Tibial artery (tissue), 4 donors: ENCODE measurements at regions not wholly inside any gene's neighbourhood (a gene's known extent, or its start where the extent isn't known, plus 50 kb on each side); places are given as distances from the start of the nearest gene placed in this dataset.

Experiments
- DNase-seq, 2 donors: peaks; one replicate each; pipeline ENCODE4 v3.0.0-alpha.2; 2019
- H3K27ac ChIP-seq, 2 donors: fragments of 200-600 bp; sonication (generic) in 1 of 2; 1 replicate in 1 of 2; 2 replicates in 1 of 2; pipeline ENCODE4 v1.5.1; 2018 to 2019; ENCODE audit warnings: mild to moderate bottlenecking in 1 of 2
- H3K27me3 ChIP-seq, 2 donors: fragments of 200-600 bp; sonication (generic) in 1 of 2; one replicate each; pipeline versions ENCODE4 v1.5.1 to v1.6.0; 2016 to 2019
- H3K36me3 ChIP-seq, 3 donors: fragments of 200-600 bp; sonication (generic) in 2 of 3; one replicate each; pipeline ENCODE4 v1.5.1; 2016 to 2019; ENCODE audit warnings: mild to moderate bottlenecking in 2 of 3
- H3K4me1 ChIP-seq, 4 donors: fragments of 200-600 bp; sonication (generic) in 2 of 4; 1 replicate in 3 of 4; 2 replicates in 1 of 4; pipeline ENCODE4 v1.5.1; 2016 to 2019
- H3K4me3 ChIP-seq, 2 donors: fragments of 200-600 bp; sonication (generic) in 1 of 2; 1 replicate in 1 of 2; 2 replicates in 1 of 2; pipeline ENCODE4 v1.5.1; 2018 to 2019; ENCODE audit warnings: mild to moderate bottlenecking in 2 of 2
- H3K9me3 ChIP-seq, 3 donors: fragments of 200-600 bp; sonication (generic) in 1 of 3; one replicate each; pipeline ENCODE4 v1.5.1; 2016 to 2019
- CTCF ChIP-seq, 2 experiments: fragments of 200-600 bp in 1 of 2; fragments of 450-650 bp in 1 of 2; IDR thresholded peaks; one replicate each; pipeline ENCODE4 v1.5.1; 2017 to 2019; ENCODE audit warnings: antibody characterized with exemption in 2 of 2, mild to moderate bottlenecking in 1 of 2, moderate library complexity in 1 of 2
- intact Hi-C: fragments of 100-400 bp; cut with DNase I; formaldehyde crosslinking; loops from one replicate; pipeline ENCODE4 v1.15.0; 2023; ENCODE audit warnings: low total_unique reads

- H3K36me3 ChIP-seq, result no peaks in the 10 kb centered on the region
- H3K4me1 ChIP-seq, result no peaks in the 10 kb centered on the region
- intact Hi-C loops, result no loop called here
- no peaks in the 10 kb centered on the region for H3K27me3 ChIP-seq
- no peak for TF ChIP-seq CTCF (IDR thresholded peaks at IDR 0.05)
- no peak for DNase-seq
- no peaks in the 10 kb centered on the region for H3K9me3 ChIP-seq
- H3K27ac ChIP-seq, result no peak overlapping the region
- no peak overlapping the region for H3K4me3 ChIP-seq
Measured at GRCh38 chrX:568311-568710, 62.3 kb upstream of the SHOX start.

- Histone ChIP-seq H3K9me3 (peaks cover 4 to 22% (median 11%) of the 10 kb centered on the region in 3 donors), H3K4me3 (no peak overlapping the region), H3K27me3 (no peaks in the 10 kb centered on the region), H3K36me3 (no peaks in the 10 kb centered on the region), H3K4me1 (no peaks in the 10 kb centered on the region), H3K27ac (no peak overlapping the region)
- TF ChIP-seq CTCF (IDR thresholded peaks at IDR 0.05), result no peak
- intact Hi-C loops, result no loop called here
- no peak for DNase-seq
Measured at GRCh38 chrX:572538-573124, 58.0 kb upstream of the SHOX start.

GRCh38 chrX:574251-574650, 56.3 kb upstream of the SHOX start:
- Histone ChIP-seq H3K4me3 (no peak overlapping the region), H3K27me3 (no peaks in the 10 kb centered on the region), H3K27ac (no peak overlapping the region), H3K9me3 (peaks cover 4 to 22% (median 11%) of the 10 kb centered on the region in 3 donors), H3K4me1 (no peaks in the 10 kb centered on the region), H3K36me3 (no peaks in the 10 kb centered on the region)
- DNase-seq, result no peak
- intact Hi-C loops, result no loop called here
- no peak for TF ChIP-seq CTCF (IDR thresholded peaks at IDR 0.05)

GRCh38 chrX:574830-575229, 55.8 kb upstream of the SHOX start:
- H3K27me3 ChIP-seq, result no peaks in the 10 kb centered on the region
- H3K9me3 ChIP-seq, result peaks cover 4 to 22% (median 11%) of the 10 kb centered on the region in 3 donors
- no peaks in the 10 kb centered on the region for H3K36me3 ChIP-seq
- no peak overlapping the region for H3K4me3 ChIP-seq
- intact Hi-C loops, result no loop called here
- no peak for DNase-seq
- no peaks in the 10 kb centered on the region for H3K4me1 ChIP-seq
- H3K27ac ChIP-seq, result no peak overlapping the region
- TF ChIP-seq CTCF (IDR thresholded peaks at IDR 0.05), result no peak

GRCh38 chrX:576904-577560, 53.6 kb upstream of the SHOX start:
- no peak overlapping the region for H3K27ac ChIP-seq
- no peak for DNase-seq
- intact Hi-C loops, result no loop called here
- H3K4me3 ChIP-seq, result no peak overlapping the region
- peaks cover 4 to 22% (median 11%) of the 10 kb centered on the region in 3 donors for H3K9me3 ChIP-seq
- TF ChIP-seq CTCF (IDR thresholded peaks at IDR 0.05), result no peak
- no peaks in the 10 kb centered on the region for H3K36me3 ChIP-seq
- no peaks in the 10 kb centered on the region for H3K4me1 ChIP-seq
- H3K27me3 ChIP-seq, result no peaks in the 10 kb centered on the region
